ENCODE measurements at regions not wholly inside any gene's neighbourhood (a gene's known extent, or its start where the extent isn't known, plus 50 kb on each side); places are given as distances from the start of the nearest gene placed in this dataset.
"Not testable (repeated sequence)": the region's sequence is repeated elsewhere in the genome, so short reads cannot be mapped to it uniquely, and the experiment has no call there.

DNA sequence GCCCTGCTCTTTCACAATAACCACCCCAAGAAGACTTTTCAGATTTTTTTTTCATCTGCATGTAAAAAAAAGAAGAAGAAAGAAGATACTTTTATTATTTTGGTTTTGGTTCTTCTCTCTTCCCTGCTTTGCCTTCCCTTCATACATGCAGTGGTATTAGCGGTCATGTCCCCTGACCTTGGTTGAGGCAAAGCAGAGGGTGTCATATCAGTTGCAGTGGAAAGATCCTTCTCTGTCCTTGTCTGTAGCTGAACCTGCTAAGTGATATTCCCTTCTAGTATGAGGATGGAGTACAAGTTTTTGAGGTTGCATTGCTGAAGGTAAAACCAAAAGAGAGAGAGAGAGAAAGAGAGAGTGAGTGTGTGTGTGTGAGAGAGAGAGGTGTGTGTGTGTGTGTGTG lies 345.7 kb downstream of the UTRN start:
- DNase-seq: no peak

DNA sequence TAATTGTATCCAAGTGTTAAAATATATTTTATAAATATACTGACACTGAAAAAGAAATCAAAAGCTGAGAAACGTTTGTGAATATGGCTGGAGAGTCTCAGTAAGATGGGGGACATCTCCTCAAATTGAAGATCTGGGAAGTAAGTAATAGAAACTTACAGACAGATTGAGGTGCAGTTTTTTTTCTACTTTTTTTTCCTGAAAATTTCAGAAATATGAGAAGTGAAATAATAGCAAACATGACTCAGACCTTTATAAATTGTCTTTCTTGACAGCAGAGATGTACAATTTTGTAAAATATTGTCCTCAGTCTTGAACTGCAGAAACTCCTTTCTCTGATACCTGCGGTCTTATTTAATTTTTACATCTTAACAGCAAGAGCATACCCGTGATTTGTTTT lies 347.1 kb downstream of the UTRN start:
- no peak for DNase-seq

DNA sequence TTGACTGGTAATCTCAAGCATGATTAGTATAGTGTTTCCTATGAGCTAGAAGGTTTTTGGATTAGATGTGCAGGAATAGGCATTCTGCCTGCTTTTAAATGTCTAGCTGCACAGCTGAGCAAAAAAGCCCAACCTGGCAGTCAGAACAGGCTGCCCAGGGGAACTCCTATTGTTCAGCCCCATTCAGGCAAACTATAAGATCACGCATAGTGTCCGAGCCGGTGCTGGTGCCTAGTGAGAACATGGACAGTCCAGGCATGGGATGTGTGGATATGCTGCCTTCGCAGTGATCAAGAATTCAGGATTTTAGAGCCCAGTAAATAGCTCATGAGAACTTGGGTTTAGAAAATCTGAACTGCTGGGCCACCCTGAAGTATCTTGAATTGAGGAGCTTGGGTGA lies 348.8 kb downstream of the UTRN start:
- DNase-seq: no peak

DNA sequence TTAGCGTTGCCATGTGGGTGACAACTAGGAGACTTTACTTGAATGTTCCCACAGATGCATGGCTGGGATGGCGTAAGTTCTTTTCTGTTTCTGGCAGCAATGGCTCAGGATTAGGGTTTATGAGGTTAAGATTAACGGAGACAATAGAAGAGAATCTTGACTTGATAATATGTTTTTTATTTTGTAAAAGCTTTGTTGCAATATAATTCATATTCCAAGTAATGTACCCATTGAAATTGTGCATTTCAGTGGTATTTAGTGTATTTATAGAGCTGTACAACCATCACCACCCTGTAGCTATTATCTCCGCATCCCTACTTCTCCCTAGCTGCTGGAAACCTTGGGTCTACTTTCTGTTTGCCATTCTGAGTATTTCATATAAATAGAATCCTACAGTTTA lies 349.2 kb downstream of the UTRN start:
- DNase-seq: no peak

DNA sequence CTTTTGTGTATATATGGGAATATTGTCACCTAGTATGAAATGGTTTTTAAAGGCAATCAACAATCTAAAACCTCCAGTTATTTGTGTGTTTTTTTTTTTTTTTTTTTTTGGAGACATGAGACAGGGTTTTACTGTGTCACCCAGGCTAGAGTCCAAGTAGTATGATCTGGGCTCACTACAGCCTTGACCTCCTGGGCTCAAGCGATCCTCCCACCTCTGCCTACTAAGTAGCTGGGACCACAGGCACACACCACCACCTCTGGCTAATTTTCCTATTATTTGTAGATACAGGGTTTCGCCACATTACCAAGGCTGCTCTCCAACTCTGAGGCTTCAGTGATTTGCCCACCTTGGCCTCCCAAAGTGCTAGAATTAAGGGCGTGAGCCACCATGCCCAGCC lies 349.9 kb downstream of the UTRN start:
- no peak for DNase-seq

DNA sequence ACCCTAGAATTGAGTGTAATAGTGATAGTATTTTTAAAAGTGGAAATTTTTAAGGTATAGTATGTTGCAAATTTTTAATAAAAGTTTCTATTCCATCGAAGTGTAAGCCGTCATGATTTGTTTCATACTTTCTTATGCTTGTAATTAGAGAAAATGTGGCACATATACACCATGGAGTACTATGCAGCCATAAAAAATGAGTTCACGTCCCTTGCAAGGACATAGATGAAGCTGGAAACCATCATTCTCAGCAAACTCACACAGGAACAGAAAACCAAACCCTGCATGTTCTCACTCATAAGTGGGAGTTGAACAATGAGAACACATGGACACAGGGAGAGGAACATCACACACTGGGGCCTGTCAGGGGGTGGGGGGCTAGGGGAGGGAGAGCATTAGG lies 350.9 kb downstream of the UTRN start:
- DNase-seq: not testable (repeated sequence)

DNA sequence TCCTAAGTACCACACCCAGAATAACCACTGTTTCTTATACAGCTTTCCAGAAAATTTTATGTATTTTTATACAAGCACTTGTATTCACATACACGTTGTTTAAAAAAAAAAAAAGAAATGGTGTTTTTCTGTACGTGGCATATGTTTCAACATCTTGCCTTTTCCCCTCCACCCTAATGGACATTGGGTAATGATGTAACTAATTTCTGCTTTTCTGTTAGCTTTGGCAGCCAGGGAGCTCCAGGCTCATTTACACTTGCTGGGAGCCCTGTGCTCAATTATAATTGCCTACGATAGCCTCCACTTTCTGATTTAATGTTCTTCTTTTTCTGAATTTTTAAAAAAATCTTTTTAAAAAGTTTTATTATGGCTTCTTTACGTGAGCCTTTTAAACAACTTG lies 352.4 kb downstream of the UTRN start:
- no peak for DNase-seq

DNA sequence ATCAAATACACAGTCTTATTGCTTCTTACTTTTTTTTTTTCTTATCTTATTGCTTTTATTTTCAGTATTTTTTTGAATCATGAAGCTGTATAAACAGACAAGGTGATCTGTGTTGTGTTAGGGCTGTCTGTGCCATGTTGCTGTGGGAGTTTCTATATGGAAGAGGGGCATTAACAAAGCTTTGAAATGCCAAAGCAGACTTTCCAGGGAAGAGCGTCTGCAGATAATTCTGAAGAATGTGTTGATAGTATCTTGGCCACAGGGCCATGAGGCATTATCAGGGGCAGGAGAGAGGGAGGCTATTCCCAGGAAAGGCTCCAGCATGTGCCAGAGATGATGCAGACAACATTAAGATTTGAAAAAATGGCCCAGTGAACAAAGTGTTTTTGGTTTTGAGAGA lies 354.5 kb downstream of the UTRN start:
- DNase-seq: no peak

DNA sequence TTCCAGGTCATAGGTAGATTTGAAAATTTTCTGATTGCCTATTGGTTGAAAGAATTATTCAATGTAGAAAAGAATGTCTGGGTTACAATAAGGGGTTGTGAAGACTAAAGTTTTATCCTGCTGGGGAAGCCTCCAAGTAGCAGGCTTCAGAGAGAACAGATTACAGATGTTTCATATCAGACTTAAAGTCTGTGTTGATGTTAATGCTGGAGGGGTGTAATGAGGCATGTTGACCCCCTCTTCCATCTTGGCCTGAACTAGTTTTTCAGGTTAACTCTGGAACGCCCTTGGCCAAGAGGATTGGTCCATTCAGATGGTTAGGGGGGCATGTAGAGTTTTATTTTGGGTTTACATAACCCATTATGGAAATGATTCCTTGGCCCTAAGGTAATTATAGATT lies 356.2 kb downstream of the UTRN start:
- DNase-seq: no peak

DNA sequence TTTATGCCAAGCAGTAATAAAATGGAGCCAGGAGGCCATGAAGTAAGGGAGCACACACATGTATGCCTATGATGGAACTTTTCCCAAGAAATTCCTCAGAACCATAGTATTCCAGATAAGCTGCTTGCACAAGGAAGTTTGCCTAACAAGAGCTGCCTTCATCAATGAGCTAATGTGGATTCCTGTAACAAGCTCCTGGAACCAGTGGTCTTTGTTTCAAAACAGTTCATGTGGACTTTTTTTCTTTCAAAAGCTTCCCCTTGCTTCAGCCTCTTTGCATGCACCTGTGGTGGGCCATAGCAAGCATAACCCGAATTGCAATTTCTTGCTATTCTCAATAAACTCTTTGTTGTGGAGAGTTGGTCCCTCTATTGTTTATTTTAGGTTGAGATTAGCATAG lies 359.6 kb downstream of the UTRN start:
- no peak for DNase-seq

DNA sequence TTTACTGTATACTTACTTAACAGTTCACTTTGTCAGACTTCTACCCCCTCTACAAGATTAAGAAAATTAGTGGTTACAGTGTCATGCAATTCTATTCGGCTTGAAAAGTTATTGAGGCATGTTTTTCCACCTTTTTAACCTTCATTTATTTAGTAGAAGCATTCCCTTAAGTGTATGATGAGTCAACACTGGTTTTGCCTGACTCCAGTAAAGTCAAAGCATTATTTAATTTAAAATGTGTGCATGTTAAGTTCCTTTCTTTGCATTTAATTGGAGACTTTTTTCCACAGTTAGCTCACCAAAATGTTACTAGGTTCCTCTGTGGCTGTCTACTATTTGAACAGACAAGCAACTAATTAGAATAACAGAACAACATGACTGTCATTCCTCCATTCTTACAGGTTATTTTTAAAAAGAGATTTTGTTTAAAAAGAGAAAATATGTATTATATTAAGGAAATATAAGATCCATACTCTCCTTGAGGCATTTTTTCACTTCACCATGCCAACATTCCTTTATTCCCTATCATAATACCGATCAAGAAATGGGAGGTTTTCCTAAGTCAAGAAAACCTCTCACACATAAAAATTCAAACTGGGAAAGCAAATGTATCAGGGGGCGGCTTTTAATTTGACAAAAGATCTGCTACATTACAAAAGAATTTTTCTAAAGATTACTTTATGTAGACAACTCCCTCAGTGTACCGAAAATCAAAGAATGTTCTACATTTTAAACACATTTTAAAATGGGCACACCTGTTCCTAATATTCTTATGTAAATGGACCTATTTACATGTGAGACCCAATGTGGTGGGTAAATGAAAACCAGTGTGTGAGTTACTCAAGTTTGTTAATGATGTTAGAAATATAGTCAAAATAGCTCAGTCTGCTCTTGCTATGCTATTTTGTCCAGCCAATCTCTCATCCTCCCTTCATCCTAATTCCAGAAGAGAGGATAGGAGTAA lies 361.2 kb downstream of the UTRN start:
- no peak for DNase-seq

DNA sequence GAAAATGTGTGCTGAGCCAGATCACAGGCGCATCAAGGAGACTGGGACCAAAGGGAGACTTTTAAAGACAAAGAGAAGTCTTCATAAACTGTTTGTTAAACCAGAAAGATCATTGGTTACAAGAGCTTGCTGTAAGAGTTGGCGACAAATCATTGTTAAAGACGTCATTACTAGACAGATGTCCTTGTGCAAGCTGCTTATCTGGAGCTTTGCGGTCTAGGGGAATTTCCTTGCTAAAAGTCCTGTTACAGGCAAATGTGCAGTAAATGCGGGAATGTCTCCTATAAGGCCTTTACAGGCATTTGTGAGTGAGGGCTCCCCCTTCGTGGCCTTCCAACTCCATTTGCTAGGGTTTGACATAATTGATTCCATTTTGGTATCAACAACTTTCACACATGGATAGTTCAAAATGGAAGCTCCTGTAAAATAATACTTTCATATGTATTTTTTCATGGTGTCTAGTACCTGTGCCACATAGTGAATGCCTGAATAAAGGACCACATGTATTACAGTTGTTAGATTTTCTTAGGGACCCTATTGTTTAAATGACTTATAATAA lies 362.4 kb downstream of the UTRN start:
- no peak for DNase-seq

DNA sequence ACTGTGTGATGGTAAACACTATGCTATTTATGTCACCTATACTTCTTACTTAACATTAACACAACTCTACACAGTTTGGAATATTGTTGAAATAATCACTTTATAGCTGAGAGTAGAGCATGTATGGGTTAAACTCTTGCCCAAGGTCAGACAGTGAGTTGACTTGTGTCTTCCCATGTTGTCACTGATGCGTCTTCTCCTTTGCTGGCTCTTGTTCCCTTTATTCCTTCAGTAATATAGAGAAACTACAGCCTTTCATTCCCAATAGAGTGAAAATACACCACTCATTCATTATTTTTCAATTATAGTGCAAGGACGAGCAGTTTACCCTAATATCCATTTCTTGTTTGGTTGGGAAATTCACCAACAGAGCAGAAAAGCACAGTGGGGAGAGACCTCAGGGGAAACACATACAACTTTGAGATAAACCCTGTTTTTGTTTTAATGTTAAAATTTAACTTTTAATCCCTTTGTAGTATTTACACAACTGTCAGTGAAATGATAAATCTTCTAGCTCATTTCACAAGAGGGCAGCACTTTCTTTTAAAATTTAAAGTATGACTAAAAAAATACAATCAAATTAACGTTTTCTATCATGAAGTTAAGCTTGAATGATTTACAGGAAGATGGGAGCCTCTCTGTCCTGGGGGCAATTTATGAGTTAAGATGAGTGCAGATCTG lies 363.0 kb downstream of the UTRN start:
- no peak for DNase-seq

DNA sequence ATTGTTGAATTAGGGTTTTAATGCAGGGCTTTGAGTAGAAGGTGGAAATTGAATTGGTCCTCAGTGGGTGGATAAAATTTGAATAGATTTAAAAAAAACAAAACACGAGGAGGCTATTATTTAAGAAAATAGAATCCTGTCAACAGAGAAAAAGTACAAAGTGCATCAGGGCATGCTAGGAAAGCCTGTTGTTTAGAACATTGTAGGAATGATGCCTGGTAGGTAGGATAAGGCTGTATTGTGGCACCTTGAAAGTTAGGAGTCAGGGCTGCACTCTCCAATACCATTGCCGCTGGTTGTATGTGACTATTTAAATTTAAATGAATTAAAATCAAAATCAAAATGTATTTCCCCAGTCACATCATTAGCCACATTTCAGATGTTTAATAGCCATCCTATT lies 363.9 kb downstream of the UTRN start:
- no peak for DNase-seq

DNA sequence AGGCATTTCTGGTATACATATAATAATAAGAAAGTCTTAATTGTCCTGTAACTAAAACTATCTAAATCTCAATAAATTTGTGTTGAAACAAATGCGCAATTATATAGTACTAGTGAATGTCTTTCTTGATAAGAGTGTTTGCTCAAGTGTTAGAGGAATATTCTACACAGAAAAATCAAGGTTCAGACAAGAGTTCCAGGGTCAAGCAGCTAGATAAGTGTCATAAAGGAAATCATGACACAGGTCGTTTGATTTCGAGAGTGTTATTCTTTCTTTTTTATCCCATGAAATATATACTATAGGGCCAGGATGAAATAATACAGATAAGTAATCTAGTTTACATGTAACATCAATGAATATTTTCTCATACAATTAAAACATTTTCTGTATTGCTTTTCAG lies 366.1 kb downstream of the UTRN start:
- no peak for DNase-seq

DNA sequence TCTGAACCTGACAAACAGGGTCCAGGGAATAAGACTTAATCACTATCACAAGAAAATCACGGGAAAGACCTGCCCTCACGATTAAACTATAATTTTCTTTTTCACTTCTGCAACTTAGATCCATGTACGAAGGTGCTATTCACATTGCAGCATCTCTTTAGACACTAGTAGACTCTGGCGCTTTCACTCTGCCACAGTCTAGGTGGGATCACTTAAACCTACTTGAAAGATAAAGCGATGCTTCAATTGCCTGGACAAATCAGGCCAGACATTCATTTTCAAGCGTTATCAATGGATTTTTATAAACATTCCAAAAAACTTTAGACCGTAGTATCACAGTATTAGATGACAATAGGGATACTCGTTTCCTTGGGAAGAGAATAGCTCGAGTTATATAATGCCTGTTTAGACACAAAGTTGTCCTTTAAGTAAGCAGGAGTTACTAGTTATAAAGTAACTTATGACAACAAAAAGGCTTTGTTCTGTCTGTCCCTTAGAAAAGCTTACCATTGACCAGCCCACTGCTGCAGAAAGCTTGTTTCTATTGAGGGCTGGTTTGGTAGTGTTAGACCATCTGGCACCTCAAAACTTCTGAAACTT lies 367.3 kb downstream of the UTRN start:
- DNase-seq: no peak

DNA sequence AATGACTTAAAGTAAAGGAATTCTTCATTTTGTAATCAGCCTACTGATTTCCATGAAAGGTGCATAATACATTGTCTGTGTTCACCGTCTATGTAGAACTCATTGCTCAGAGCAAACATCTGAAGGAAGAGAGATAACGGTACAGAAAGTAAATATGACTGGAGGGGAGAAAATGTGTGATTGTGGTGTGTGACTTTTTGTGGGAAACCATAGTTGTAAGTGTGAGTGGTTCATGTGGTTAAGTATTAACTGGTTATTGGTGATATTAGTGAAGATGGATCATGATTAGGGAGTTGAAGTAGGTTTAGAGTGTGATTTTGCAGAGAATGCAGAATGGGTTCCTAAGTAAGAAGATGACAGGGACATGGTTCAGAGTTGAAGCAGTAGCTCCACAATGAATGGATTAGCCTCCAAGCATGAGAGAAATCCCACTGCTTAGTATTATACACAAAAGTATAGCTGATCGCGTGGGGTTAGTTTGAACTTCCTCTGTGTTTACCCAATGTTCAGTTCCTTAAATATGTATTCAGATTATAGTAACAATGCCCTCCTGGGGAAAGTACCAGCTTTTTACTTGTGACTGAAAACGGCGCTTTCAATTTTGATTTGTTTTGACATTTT lies 368.9 kb downstream of the UTRN start:
- no peak for DNase-seq

DNA sequence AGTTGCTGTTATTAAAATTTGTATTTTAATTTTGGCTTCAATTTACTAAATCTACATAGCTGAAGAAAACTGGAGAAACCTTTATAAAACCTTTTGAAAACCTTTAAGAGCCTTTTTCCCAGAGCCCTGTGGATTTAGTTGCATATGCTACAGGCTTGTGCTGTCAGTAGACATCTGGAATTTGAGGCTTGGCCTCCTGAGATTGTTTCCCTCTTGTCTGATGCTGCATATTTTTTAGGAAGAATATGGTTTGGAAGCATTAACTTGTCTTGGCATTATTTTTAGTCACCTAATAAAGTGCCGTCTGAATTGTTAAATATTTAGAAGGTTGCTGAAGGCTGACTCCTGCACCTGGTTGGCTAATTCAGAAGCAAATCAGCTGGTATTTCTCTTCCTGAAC lies 369.4 kb downstream of the UTRN start:
- DNase-seq: no peak

DNA sequence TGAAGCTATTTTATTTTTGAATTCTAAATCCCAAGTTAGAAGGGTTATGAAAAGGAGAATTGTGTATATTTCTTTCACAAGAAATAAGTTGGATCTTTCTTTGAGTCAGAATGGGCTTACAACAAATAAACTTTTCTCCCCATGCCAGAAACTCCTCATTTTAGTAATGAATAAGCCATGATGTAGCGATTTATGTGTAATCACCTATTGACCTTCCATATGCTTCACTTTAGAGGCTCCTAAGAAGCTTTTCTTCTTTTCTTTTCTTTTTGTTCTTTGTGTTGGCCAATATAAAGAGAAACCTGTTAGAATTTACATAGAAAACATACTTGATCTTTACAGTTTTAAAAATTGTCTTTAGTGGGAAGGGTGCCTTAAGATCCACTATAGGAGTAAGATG lies 370.2 kb downstream of the UTRN start:
- no peak for DNase-seq

DNA sequence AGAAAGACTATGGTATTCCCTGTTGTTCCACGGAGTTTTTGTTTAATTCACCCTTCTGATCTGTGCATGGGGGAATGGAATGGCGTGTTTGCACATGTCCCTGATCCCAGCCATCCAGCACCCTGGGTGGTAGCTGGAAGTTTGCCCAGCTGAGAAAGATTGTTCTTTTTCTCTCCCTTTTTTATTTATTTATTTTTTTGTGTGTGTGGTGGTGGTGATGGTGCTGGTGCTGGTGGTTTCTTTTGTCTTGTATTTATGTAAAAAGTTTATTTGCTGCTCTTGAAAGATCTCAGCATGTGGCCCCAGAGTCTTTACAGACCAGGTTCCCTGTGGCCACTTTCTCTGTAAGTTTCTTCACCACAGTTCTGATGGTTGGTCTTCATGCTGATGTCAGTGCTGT lies 372.6 kb downstream of the UTRN start:
- DNase-seq: no peak

DNA sequence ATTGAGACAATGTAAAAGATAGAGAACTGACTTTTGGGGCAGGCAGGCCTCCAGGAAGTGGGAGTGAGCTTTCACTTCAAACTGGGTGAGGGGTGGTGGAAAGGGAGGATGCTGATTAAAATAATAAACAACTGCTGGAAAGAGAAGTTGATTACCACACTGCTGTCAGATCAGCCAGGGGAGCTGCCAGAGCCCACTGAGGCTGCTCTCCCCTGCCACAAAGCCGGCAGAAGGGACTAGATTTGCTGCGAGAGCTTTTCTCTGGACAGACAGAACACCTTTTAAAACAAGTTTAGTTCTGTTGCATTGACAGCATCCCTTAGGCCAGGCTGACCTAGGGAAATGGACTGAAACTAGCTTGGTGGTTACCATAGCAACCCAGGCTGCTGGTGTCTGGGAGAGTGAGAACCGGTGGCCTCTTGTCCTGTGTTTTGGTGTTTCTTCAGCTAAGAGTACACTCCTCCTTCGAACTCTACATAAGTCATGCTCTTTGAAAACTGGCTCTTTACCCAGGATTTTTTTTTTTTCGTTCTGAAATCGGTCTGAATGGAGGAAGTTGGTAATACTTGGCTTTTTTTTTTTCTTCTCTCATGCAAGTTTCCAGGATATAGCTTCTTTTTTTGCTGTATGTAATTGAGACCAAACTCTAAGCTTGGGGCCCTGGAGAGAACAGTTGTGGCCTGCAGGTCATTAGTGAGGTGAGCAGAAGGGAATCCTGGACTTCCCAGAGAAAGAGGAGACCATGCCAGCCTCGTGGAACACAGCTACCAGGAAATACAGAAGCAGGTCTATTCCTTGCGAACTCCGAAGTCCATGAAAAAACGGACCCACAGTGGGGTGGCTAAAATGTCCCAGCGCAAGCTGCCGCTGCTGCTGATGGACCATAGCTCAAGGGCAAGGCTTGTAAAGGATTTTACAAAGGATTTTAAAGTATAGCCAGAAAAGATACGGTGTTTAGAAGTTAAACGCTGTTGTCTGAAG lies 374.4 kb downstream of the UTRN start:
- peak; percentile 18 for DNase-seq

DNA sequence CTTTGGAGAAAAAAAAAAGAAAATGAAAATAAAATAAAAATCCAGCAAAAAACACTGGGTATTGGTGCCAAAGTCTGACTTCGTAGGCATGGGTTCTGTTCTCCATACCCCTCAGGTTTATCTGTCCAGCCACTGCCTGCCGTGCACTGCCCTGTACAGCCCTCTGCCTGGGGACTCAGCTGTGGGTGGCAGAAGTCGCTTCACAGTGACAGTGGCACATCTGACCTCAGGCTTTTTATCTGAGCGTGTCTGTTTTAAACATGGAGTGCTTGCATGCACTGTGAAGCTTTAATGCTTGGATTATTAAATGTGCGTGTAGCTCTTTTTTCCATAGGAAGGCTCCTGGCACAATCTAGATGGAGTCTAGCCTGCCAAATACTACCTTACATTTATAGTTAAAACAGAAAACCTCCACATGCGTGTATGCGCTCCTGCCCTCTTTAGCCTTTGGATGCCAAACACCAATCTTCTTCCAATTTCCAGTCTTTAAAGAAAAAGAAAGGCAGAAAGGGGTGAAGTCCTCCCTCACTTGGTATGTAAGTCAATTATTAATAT lies 375.5 kb downstream of the UTRN start:
- DNase-seq: no peak

Measured in activated T-cell treated with anti-CD3 and anti-CD28 coated beads, Interleukin-2, amount 50 U/mL, for 1 hour (primary cell).